Right kidney (tissue), 1 donor: ENCODE measurements at regions not wholly inside any gene's neighbourhood (a gene's known extent, or its start where the extent isn't known, plus 50 kb on each side); places are given as distances from the start of the nearest gene placed in this dataset.
"Not testable (repeated sequence)": the region's sequence is repeated elsewhere in the genome, so short reads cannot be mapped to it uniquely, and the experiment has no call there.

Experiments
- DNase-seq: peaks from one replicate; pipeline ENCODE4 v3.0.0-alpha.2; 2016

GRCh38 chr3:152153115-152153514 lies 115.6 kb upstream of the MBNL1 start:
- not testable (repeated sequence) for DNase-seq

- no peak for DNase-seq
These were observed 113.3 kb upstream of the MBNL1 start for GRCh38 chr3:152155246-152156020.

- no peak for DNase-seq
These were observed 111.8 kb upstream of the MBNL1 start for GRCh38 chr3:152156880-152157279.

DNA sequence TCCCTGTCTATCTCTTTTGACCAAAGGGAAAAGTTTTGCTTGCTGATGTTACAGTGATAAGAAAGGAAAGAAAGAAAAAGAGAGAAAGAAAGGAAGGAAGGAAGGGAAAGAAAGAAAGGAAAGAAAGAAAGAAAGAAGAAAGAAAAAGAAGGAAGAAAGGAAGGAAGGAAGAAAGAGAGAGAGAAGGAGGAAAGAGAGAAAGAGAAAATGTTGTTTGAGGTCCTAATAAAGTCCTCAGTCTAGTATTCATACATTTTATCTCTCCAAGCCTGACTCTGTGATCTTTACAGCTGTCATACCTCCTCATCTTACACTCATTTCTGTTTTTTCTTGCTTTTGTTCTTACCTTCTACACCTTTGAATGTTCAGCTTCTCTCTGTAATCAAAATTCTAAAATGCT lies 111.4 kb upstream of the MBNL1 start:
- no peak for DNase-seq

- DNase-seq: no peak
These were observed 109.4 kb upstream of the MBNL1 start for GRCh38 chr3:152159328-152159727.

- no peak for DNase-seq
These were observed 108.2 kb upstream of the MBNL1 start for GRCh38 chr3:152160350-152161011.

DNA sequence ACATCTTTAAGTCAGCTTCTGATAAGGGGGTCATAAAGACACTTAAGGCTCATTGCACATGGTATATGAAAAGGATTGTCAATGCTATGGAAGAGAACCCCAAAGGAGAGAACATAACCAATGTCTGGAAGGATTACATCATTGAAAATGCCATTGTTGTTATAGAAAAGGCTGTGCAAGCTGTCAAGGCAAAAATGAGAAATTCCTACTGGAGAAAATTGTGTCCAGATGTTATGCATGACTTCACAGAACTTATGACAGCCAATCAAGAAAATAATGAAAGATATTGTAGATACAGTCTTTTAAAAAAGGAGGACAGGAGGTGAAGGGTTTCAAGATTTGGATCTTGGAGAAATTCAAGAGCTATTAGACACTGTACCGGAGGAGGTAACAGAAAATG lies 96.3 kb upstream of the MBNL1 start:
- no peak for DNase-seq

DNA sequence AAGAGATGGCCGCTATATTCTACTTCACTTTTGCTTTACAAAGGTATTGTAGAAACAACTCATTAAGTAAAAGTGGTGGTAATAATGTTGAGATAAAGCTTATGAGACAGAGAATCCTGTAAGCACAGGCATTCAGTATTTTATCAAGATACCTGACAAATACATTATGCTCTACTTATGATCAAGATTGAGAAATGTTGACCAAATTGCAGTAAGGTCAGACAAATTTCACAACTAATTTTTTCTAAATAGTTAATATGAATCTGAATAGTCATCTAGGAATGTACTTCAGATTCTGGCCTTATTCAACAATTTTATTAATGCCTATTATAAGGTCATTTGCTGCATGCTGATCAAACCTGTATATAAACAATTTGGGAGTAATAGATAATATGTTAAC lies 95.1 kb upstream of the MBNL1 start:
- no peak for DNase-seq

DNA sequence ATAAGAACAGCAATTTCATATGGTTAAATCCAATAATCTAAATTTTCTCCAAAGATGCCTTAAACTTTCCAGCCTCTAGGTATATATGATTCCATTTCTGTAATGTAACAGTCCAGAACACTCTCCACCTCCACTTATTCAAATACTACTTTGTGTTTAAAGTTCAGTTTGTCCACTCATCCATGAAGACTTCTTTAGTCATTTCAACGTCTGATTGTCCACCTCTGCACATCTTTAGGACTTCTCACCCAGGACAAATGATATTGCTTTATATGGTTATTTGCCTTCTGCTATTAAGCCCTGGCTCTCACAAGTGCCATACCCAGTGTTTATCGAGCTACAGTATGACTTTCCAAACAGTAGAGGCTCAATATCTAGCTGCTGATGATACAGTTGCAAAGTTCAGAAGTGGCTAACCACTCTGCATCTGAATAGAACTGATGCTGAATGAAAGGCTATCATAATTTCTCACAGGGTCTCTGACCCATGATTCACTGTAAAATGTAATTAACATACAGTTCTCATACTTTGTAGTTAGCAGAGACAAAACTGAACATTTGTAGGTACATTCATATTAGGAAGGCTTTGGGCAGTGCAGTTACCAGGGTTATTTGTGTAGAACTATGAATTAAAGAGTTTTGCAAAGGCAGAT lies 93.7 kb upstream of the MBNL1 start:
- no peak for DNase-seq

DNA sequence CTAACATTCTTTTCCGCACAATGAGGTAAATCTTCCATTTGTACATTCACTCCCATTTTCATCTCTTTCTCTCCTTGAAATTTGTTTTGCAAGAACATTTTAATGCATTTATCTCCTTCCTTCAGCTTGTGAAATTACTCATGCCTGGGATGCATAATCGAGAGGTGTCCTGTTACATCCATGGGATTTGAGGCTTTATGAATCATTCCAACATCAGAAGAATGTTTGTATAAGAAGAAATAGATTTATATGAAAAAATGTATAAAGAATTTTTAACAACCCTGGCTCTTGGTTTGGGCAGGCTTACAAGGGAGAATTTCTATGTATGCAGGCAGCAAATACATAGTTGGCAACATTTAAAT lies 93.2 kb upstream of the MBNL1 start:
- DNase-seq: no peak

DNA sequence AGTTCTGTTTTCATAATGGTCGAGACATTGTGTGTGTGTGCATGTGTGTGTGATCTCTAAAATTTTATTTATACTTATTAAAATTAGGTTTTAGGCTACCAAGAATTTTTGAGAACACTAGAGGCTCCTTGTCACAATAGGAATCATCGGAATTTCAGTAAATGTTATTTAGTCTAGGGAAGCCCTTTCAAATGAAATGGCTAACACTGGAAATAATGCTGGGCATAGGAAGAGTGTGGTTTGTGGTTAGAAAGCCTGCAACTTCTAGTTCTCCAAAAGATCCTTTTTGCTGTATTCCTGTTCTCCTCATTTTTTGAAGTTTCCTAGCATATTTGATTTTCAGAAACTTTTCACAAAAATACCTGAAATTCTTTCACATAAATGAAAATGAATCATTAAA lies 92.5 kb upstream of the MBNL1 start:
- no peak for DNase-seq

GRCh38 chr3:152176998-152177397 lies 91.7 kb upstream of the MBNL1 start:
- DNase-seq: no peak

- no peak for DNase-seq
These were observed 91.0 kb upstream of the MBNL1 start for GRCh38 chr3:152177757-152178156.

DNA sequence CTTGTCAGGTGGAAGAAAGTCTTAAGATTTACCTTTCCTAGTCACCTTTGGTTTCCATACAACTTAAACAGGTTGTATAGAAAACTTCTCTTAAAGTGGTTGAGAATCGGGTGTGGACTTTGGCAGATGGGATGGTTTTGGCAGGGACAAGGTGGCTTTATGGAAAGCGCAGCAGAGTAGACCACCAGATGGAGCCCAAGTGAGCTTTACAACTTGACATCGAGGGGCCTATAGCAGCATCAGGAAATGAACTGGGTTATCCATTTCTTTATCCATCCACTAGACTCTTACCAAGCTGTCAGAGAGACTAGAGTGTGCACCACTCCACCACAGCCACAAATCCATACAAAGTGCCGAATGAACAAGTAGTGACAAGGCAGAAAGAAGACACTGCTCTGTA lies 85.3 kb upstream of the MBNL1 start:
- DNase-seq: peak; percentile 23

DNA sequence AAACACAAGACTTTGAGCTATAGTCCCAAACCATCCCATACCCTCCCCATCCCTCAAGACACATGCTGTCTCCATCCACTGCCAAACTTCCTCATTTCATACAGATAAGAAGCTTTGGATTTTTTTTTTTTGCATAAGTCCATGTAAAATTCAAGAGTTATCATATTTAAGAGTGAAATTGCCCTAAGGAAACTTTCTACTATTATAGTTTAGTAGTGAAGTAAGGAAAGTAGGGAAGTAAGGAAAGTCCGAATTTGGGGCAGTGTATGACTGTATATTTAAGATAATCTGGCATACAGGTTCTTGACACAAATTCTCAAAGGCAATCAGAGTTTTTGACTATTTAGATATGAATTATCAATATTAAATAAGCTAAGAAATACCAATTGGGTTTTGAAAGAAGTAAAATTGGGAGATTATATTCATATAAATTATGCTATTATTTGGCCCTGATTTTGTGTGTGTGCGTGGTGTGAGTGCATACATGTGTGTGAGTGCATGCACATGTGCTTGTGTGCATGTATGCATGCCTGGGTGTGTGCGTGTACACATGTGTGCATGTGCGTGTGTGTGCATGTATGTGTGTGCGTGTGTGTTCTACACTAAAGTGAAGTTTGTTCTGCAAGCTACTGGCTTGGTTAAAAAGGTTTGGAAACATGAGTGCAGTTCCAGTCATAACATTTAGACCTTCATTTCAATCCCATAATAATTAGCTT lies 83.6 kb upstream of the MBNL1 start:
- no peak for DNase-seq

DNA sequence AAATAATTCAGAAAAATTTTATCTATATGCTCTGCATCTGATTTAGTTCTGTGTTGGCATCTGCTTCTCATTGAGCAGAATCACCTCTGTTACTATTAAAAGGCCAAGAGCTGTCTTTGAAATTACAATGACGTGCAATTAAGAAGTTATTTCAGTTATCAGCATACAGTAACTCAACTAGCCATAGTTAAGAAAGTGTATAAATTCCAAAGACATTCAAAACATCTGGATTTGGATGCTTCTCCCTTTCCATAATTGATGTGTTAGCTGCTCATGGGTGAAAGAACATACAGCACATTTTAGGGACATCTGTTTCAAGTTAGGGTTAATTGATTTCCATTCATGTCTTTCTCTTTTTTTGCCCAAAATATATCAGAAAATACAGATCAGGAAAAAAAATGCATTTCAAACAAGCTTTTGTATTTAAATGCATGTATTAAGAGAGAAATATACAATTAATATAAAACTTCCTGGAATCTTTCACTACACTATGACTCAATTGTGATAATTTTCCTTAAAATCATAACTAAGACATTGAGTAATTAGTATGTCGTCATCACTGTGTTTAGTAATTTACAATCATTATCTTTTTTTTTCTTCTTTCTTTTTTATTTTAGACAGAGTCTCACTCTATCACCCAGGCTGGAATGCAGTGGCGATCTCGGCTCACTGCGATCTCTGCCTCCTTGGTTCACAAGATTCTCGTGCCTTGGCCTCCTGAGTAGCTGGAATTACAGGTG lies 82.7 kb upstream of the MBNL1 start:
- DNase-seq: no peak

DNA sequence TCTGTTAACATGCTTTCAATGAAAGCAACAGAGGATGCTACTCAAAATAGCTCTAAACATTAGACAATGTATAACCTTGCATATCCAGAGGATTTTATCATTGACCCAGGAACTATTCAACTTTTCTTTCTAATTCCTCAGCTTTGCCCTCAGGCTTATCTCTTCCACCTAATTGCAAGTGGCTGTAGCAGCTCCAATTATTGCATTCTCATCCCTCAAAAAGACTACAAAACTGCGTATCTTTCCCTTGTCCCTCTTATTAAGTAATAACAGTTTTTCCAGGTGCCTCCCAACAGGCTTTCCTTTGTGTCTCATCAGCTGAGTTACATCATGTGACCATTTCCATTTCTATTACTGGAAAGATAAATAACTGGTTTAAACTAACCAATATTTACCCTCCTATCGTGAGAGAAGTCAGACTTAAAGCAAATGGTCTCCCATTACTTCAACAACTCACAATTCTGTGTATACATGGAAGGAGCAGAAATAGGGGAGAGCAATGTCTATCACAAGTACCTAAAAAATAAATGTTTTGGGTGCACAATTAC lies 78.0 kb upstream of the MBNL1 start:
- no peak for DNase-seq

DNA sequence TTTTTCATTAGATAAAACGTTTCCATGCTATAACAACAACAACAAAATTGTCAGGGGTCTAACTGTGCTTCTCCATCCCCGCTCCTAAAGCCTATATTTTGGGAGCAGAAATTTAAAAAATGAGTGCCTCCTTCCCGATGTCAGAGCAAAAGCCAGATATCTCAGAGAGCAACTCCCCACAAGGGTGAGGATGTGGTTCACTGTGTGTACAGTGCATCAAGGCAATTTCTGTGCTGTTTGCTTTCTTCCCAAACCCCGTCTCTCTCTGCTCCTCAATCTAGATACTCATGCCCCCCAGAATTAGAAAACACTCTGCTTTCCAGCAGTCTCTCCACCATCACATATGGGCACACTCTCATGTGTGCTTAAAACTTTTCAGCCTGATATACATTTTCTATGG lies 76.7 kb upstream of the MBNL1 start:
- DNase-seq: no peak

DNA sequence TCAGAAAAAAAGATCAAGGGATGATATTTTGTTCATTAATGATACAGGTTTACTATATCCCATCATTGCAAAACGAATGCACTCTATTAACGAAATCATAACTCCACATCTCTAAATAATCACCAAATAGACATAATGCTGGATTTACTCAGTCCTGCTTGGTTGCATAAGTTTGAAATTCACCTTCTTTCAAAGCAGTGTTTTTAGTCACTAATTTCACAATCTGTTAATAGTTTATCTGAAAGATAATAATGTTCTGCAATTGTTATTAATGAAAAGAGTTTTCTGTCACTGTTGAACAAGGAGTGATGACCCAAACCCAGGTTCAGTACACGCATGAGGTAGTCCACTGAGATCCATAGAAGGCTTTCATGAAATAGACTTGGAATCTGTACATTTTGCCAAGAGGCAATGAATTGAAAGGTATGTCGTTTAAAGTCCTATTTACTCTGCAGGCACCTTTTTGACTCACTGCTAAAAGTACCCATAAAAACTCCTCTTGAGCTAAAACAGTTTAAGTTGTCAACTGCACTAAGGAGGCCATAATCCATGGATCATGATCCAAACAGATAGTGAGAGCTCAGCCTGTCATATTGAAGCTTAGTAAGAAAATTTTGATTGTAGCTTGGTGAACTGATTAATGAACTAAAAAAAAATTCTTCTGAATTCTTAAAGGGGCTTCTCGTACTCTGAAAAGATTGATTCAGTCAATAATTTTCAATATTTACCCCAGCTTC lies 75.6 kb upstream of the MBNL1 start:
- DNase-seq: no peak

DNA sequence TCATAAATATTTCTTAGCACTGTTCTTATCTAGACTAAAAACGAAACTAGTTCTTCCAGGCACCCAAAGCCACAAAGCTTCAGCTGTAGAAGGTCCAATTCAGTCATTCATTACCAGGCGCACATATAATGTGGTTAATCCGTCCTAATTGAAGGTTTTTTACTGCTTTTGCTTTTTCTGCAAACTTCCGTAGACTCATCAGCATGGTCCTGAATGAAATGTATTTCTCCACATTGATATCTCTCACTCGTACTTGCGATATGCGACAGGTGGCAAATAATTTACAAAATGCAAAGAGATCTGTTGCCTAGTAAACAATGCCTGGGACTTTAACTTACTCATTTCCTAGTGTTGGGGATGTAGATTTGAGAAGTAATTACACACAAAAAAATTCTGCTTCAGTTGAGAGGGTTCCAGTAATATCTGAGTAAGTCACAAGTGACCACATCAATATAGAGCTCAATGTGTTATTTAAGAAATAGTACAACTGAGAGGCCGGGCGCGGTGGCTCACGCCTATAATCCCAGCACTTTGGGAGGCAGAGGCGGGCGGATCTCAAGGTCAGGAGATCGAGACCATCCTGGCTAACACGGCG lies 75.0 kb upstream of the MBNL1 start:
- DNase-seq: no peak

DNA sequence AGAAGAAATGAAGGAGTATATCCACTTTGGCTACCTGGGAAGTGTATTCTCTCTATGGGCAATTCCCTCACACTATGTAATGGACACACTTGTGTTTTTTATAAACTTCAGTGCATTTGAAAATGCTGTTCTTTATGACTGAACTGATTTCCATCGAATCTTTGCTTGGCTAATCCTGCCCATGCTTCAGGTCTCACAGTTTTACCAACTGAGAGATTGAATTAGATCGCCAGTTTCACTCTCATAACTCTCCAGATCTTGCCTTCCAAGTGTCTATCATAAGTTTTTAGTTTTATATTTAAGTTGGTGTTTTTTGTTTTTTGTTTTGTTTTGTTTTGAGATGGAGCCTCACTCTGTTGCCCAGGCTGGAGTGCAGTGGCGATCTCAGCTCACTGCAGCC lies 73.5 kb upstream of the MBNL1 start:
- DNase-seq: no peak
